GM21825 (cell line): ENCODE measurements at regions not wholly inside any gene's neighbourhood (a gene's known extent, or its start where the extent isn't known, plus 50 kb on each side); places are given as distances from the start of the nearest gene placed in this dataset.
A peak's percentile ranks its signal among the peaks of the same experiment; 100 is the strongest.

Experiments used
- ATAC-seq: cut with Tn5 transposase; IDR thresholded peaks from one replicate; pipeline ENCODE4 v1.9.1; 2021; ENCODE audit warnings: mild to moderate bottlenecking, moderate library complexity; ENCODE audit not compliant: unreplicated experiment

DNA sequence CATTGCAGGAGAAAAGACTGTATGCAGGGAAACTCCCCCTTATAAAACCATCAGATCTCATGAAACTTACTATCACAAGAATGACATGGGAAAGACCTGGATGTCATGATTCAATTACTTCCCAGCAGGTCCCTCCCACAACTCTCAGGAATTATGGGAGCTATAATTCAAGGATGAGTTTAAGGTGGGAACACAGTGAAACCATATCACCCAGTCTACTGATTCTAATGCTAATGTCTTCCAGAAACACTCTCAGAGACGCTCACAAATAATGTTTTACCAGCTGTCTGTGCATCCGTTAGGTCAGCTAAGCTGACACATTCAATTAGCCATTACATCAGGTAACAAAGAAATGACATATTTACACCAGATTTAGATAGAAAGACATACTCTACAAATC lies 637.9 kb downstream of the NLGN4Y start:
- no peak for ATAC-seq

DNA sequence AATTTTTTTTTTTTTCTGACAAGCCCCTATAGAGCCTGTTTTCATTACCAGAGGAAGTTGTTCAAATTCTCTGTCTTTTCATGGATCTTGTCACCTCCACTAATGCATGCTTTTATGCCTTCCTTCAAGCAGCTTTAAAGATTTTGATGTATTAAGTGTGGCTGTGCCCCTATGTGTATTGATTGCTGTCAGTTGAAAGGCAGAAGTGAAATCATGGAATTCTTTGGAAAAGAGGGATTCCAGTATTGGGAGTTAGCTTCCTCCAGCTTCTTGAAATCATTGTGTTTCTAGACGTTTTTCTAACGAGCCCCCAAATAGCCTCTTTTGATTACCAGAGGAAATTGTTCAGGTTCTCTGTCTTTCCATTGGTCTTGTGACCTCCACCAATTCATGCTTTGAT lies 655.6 kb downstream of the NLGN4Y start:
- ATAC-seq: no peak

DNA sequence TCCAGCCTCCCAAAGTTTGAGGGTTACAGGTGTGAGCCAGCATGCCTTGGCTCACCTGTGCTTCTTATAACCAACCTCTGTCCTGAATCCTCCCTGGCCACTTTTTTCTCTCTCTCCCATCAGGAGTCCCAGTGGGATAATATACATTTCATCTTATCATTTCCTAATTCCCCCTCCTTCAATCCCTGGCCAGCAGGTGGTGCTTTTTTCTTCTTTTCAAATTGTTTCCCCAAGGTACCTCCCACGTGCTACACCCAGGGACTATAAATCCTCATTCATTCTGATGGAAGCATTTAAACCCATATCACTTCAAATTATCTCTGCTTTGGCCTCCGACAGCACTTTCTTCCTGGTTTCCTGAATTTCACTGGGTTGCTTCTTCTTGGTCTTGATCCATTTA lies 704.7 kb downstream of the NLGN4Y start:
- ATAC-seq: no peak

- no peak for ATAC-seq
Measured at GRCh38 chrY:15239596-15240132, 715.3 kb downstream of the NLGN4Y start.

DNA sequence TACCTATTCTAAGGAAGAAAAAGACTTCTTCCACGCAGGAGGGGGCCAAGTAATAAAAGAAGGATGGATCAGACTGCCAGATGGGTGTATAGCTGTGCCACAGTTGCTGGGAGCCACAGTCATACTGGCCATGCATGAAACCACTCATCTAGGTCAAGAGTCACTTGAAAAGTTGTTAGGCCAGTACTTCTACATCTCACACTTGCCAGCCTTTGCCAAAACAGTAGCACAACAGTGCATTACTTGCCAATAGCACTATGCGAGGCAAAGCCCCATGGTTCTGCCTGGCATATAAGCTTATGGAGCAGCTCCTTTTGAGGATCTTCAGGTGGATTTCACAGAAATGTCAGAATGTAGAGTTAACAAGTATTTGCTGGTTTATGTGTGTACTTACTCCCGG lies 735.0 kb downstream of the NLGN4Y start:
- ATAC-seq: no peak

DNA sequence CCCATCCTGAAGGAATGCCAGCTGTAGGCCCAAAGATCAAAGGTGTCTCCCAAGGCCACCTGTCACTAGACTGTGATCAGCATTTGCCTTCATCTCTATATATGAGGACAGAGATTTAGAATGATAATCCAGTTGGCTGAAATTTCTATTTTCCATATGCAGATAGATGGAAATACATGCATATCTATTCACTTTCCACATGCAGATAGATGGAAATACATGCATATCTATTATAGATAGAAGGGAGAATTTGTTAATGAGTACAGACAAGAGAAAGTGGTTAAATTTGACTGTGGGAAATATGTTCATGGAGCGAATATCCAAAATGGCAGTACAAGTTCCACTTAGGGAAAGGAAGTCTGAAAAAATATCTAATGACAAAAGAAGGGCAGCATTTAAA lies 762.2 kb downstream of the NLGN4Y start:
- no peak for ATAC-seq

- no peak for ATAC-seq
Measured at GRCh38 chrY:15289821-15290220, 765.5 kb downstream of the NLGN4Y start.

DNA sequence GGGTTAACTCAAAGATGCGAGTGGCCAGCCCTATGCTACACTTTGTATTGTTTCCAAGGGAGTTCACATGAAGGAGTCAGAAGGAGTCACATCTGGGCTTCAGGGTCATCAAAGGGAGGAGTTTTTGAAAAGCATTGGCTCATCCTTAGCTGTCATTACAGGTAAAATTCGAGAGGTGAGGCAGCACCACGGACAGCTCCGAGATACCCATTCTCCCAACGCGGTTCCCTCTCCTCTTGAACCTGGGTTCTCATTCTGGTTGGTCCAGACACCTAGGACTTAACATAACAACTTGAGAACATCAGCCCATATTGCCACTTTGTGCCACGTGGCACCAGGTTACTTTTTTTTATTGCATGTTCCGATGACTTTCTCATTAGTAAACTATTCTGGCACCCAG lies 768.6 kb downstream of the NLGN4Y start:
- no peak for ATAC-seq

DNA sequence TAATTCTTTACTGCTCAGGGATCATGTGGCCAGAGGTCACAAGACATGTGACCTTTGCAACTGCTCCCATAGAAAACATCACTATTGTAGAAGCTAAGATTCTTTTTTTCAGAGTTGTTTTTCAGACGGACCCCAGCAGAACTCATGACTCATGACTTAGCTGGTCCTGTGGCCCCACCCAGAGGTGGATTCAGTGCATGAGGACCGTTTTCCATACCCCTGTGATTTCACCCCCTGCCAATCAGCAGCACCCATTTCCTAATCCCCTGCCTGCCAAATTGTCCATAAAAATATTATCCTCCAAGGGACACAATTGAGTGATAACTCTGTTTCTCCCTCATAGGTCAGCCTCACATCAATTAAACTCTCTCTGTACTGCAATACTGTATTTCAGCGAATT lies 777.5 kb downstream of the NLGN4Y start:
- ATAC-seq: no peak

GRCh38 chrY:15312166-15312565 lies 787.8 kb downstream of the NLGN4Y start:
- ATAC-seq: no peak

GRCh38 chrY:15324189-15324588 lies 799.9 kb downstream of the NLGN4Y start:
- ATAC-seq: no peak

DNA sequence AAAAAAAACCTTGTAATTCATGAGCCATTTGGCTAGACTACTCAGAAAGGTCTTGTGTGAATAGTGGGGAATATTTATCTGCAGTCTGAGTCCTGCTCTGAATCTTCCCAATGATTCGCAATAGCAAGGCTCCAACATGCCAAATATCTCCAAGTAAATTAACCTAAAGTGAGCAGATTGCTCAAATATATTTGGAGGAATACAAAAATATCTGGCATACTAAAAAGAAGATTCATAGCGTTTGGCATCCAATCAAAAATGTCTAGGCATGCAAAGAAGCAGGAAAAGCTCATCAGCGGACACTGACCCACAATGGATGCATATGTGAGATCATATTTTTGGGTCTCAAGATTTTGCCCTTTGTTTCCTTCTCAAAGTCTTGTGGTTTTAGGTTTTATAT lies 800.9 kb downstream of the NLGN4Y start:
- ATAC-seq: no peak

DNA sequence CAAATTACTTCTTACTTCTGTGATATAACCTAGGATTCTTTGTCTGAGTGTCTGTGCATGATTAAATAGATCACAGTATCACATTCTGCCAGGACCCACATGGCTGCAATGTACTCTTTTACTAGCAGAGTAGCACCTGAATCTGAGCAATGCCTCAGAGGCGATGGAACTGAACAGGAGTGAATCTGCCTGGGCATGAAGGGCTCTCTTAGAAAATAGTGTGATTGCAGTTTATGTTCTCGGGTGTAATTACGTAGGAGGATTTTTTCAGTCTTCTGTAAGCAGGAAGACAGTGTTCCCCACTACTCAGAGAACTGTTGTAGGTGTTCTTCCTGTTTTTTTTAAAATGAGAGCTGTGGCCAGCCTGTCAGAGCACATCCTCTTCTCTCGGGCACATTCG lies 802.3 kb downstream of the NLGN4Y start:
- ATAC-seq: no peak

DNA sequence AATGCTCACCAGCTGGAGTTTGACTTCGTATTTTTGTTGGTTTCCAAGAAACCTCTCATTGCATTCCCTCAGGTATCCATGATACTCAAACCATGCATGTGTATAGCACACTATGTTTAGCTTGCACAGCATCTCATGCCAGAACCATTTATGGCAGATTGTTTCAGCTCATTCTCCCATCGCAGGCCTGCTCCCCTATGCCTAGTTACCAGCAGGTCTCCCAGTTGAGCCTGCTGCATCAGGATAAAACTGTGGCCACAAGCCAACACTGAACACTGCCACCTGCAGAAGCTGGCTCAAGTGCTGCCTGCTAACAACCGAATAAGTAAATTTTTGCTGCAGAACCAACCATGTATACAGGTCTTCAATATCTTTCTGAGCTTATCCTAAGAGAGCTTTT lies 804.5 kb downstream of the NLGN4Y start:
- ATAC-seq: no peak

DNA sequence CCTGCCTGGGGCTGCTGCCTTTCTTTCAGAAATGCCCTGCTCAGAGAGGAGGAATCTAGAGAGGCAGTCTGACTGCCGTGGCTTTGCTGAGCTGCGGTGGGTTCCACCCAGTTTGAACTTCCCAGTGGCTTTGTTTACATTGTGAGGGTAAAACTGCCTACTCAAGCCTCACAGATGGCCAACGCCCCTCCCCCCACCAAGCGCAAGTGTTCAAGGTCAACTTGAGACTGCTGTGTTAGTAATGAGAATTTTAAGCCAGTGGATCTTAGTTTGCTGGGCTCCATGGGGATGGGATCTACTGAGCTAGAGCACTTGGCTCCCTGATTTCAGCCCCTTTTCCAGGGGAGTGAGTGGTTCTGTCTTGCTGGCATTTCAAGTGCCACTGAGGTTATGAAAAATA lies 819.2 kb downstream of the NLGN4Y start:
- ATAC-seq: no peak

DNA sequence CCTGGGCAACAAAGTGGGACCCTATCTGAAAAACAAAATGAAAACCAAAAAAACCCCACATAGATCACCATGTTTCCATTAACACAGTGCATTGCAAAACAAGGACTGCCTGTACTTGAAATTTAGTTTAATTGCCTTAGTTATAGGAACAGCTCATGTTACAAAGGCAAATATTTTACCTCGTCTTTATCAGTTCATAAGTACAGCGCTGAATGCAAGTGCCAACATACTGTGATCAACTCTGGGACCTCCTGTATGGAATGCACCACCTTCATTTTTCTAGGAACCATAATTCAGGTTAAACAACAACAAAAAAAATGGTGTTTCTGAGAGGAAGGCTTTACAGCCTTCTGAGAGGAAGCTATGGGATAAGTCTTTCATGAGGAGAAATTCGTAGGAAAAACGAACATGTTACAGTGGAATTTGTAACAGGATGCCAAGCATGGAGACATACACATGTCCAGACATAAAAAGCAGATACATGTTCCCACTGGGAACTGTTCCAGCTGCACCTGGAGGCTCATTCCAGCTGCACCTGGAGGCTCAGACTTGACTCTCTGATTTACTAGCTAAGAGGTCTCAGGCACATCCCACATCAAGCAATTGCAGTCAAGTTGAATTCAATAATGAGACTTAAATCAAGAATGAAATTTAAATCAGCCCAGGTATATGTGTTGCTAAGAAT lies 821.3 kb downstream of the NLGN4Y start:
- ATAC-seq: no peak

- ATAC-seq: no peak
Measured at GRCh38 chrY:15349351-15349750, 825.0 kb downstream of the NLGN4Y start.

DNA sequence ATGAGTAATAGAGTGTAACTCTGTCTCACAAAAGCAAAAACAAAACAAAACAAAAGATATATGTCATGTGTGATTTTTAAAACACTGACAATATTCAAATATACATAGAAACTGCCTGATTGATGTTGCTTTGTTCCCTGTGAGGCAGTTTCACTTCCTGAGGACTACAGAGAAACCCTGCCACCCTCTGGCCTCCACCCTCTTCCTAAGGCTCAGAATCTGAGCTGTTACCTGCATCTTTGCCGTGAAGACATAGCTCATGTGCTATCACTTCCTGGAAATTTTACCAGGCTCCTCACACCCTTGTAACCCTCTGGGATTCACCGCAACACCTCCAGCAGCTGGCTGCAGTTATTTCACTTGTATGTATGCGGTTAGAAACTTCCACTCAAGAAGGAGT lies 831.0 kb downstream of the NLGN4Y start:
- ATAC-seq: peak; percentile 89

DNA sequence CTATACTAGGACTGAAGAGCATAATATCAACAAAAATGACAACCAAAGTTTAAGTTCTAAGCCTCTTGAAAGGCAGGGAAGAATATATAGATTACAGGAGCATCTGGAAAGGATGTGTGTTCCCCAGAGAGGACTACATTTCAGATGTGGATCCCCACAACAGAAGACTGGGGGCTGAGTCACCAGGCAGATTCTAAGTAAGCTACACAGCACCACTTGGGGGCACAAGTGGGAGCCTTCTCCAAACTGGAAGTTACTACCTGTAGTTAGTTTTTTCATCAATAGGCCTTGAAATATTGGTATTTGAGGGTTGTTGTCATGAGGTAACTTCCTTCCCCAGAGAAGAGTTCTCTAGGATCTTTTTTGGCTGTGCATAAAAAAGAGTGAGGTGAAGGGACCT lies 836.1 kb downstream of the NLGN4Y start:
- ATAC-seq: no peak

GRCh38 chrY:15364996-15365395 lies 840.7 kb downstream of the NLGN4Y start:
- ATAC-seq: no peak

DNA sequence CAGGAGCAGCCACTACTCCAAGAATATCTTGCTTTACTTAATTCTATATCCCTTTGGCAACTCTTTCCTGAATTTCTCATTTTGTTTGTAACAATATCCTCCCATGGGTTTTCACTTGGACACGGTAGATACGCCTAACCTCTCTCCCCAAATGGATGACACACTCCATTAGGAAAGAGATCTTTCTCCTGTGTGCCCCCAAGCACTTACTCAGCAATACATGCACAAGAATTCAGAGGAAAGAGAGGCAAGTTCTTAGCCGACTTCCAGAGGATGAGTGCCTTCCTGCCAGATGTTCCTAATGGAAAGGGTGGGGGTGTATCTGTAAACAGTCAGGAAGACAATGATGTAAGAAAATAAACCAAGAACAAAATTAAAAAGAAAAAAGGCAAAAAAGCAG lies 844.5 kb downstream of the NLGN4Y start:
- no peak for ATAC-seq

DNA sequence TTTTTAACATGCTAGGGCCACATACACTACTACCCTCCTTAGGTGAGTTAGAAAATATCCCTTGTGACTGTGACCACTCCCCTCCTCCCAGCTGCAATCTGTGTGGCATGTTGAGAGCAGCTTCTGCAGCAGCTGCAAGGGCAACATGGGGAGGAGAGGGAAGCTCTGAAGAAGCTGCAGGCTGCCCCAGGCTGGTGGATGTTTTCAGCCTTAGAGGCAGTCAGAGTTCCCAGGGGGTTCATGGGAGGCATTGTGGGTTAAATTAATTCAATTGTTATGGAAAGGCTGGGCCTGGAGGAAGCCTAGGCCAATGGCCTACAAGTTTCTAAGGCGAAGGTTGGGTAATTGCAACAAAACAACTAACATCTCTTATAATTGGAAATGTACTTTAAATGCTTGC lies 860.8 kb downstream of the NLGN4Y start:
- ATAC-seq: no peak
